OCI-LY1 (cell line): ENCODE measurements at regions not wholly inside any gene's neighbourhood (a gene's known extent, or its start where the extent isn't known, plus 50 kb on each side); places are given as distances from the start of the nearest gene placed in this dataset.

ENCODE experiments used
- EZH2 ChIP-seq: fragments of 200-600 bp; sonication (generic), shearing (Covaris generic); IDR thresholded peaks from 2 replicates; pipeline ENCODE4 v1.8.0; 2017; ENCODE audit warnings: borderline replicate concordance, mixed run types, mild to moderate bottlenecking, antibody characterized with exemption, low read length, moderate library complexity, mixed read lengths
- TF ChIP-seq, protein P1 (sequence below): fragments of 200-600 bp; sonication (generic), shearing (Covaris generic); IDR thresholded peaks from 2 replicates; pipeline ENCODE4 v1.5.1; 2017; ENCODE audit warnings: mild to moderate bottlenecking, antibody characterized with exemption, low read length, moderate library complexity, mixed read lengths

DNA sequence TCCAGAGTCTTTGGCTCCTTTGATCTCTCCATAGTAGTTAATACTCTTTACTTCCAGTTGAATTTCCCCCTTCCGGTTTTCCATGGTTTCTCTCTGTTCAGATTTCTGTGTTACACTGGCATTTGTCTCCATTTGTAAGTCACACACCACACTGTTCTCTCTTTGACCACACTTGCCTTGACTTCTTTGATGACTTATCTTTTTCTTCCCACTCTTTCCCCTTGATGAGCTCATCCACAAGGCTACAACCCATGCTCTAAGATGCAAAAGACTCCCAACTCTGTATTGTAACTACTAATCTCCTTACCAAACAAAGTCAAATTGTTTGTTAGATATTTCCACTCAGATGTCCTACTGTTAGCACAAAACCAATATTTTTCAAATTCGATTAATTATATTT, 242.7 kb upstream of the E2F7 start:
- TF ChIP-seq, protein P1, sequence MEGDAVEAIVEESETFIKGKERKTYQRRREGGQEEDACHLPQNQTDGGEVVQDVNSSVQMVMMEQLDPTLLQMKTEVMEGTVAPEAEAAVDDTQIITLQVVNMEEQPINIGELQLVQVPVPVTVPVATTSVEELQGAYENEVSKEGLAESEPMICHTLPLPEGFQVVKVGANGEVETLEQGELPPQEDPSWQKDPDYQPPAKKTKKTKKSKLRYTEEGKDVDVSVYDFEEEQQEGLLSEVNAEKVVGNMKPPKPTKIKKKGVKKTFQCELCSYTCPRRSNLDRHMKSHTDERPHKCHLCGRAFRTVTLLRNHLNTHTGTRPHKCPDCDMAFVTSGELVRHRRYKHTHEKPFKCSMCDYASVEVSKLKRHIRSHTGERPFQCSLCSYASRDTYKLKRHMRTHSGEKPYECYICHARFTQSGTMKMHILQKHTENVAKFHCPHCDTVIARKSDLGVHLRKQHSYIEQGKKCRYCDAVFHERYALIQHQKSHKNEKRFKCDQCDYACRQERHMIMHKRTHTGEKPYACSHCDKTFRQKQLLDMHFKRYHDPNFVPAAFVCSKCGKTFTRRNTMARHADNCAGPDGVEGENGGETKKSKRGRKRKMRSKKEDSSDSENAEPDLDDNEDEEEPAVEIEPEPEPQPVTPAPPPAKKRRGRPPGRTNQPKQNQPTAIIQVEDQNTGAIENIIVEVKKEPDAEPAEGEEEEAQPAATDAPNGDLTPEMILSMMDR, result no peak
- no peak for TF ChIP-seq EZH2
